DMS153 (cell line): ENCODE measurements at regions not wholly inside any gene's neighbourhood (a gene's known extent, or its start where the extent isn't known, plus 50 kb on each side); places are given as distances from the start of the nearest gene placed in this dataset.
"Not testable (repeated sequence)": the region's sequence is repeated elsewhere in the genome, so short reads cannot be mapped to it uniquely, and the experiment has no call there.

Experiments
- DNase-seq: peaks from one replicate; lab custom pipeline; 2025; lab: John Stamatoyannopoulos, UW

DNA sequence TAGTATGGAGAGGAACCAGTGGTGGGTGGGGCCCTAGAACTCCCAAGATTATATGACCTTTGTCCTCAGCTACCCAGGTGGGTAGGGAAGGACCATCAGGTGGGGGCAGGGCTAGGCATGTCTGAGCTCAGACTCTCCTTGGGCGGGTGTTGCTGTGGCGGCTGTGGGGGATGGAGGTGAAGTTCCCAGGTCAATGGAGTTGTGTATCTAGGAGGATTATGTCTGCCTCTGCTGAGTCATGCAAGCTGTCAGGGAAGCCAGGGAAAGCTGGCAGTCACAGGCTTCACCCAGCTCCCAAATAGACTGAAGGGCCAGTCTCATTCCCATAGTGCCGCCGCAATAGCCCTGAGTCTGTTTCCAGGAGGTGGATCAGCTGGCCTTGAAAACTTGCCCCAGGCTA, 139.7 kb upstream of the CFAP20DC start:
- no peak for DNase-seq

DNA sequence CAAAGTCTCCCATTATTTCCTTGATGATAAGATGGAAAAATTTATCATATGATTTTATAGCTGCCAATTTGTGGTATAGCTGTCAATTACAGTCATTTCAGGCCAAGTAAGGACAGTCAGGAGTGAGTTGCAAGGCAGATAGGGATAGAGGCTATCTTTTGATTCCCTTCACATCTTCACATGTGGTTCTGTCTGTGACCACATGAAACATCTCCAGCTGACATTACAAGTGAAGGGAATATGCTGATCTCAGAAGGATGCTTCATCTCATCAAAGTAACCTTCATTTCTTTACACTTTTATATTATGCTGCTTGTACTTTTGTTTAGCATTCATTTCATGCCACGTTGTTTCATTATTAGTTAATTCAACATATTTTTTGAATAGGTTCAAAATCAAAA, 136.9 kb upstream of the CFAP20DC start:
- no peak for DNase-seq

- DNase-seq: no peak
Measured at GRCh38 chr3:59185591-59186369, 136.0 kb upstream of the CFAP20DC start.

- no peak for DNase-seq
Measured at GRCh38 chr3:59180006-59180405, 130.2 kb upstream of the CFAP20DC start.

DNA sequence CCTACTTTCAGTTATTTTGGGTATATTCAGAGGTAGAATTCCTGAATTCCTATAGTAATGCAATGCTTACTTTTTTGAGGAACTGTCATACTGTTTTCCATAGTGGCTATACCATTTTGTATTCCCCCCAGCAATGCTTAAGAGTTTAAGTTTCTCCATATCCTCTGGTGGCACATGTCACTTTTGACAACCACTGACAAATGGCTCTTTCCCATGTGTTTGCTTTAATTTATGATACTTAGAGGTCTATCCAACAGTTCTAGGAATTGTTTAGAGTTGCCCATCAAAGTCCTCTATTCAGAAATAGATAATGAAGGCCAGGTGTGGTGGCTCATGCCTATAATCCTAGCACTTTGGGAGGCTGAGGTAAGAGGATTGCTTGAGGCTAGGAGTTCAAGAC, 128.9 kb upstream of the CFAP20DC start:
- no peak for DNase-seq

DNA sequence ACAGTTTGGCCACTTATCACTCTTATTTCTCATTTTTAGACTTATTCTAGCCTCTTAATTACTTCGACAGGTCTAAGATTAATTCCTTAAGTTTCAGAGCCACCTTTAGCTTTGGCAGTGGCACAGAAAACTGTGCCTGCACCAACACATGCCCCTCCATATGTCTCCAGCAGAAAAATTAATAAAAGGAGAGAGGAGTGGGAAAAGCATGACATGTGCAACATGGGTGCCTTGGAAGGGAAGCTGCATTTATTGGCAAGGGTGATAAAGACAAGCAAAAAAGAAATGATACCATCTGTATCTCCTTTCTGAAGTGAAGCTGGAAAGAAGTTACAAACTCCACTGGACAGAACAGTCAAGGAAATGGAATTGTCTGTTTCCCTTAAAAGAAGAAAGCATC, 121.7 kb upstream of the CFAP20DC start:
- DNase-seq: no peak

DNA sequence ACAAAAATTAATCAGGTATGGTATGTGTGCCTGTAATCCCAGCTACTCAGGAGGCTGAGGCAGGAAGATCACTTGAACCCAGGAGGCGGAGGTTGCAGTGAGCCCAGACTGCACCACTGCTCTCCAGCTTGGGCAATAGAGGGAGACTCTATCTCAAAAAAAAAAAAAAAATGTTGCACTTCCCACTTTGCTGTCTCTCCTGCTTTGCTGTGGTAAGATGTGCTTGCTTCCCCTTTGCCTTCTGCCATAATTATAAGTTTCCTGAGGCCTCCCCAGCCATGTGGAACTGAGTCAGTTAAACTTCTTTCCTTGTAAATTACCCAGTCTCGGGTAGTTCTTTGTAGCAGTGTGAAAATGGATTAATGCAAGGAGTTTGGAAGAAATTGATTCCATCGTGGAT, 120.3 kb upstream of the CFAP20DC start:
- DNase-seq: not testable (repeated sequence)

- no peak for DNase-seq
Measured at GRCh38 chr3:59167756-59168155, 117.9 kb upstream of the CFAP20DC start.

DNA sequence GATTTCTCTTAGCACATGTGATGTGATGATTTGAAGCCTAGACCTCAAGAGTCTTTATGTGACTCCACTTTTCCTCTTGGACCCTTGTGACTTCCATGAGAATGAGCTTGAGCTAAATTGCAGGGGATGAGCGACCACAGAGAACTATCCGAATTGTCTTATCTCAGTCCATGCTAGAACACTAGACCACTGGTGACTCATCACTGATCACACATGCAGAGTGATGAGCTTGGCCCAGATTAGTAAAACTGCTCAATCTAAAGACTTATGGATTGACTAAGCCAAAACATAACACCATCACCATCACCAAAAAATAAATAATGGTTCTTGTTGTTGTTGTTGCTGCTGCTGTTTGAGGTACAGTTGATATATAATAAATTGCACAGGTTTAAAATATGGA, 114.1 kb upstream of the CFAP20DC start:
- no peak for DNase-seq

DNA sequence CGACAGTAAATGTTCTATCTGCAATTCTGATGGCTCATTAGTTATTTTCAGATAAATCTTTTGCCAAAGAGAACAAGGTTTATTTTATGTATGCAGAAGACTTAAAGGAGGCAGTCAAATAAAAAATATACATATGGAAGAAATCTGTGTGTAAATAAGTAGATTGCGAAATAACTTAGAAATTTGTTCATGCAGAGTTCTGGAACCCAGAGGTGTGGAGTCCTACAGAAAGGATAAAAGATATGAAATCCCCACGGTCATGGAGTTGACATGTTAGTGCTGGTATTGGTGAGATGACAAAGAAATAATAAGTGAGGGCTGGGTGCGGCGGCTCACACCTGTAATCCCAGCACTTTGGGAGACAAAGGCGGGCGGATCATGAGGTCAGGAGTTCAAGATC, 111.2 kb upstream of the CFAP20DC start:
- DNase-seq: no peak

GRCh38 chr3:59160133-59160746, 110.4 kb upstream of the CFAP20DC start:
- no peak for DNase-seq

DNA sequence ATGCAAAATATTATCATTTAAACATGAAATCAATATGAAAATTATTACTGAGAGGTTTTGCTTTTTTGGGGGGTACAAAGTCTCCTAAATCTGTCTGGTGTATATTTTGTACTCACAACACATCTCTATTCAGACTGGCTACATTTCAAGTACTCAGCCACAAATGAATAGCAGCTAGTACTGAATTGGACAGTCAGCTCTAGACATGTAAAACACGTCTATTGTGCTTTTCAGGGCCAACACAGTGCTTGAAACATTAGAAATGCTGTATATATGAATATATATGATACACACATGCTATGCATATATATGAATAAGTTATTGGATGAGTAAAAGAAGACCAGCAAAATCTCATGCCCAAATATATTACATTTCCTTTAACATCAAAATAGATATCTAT, 103.8 kb upstream of the CFAP20DC start:
- no peak for DNase-seq

GRCh38 chr3:59152943-59153342, 103.1 kb upstream of the CFAP20DC start:
- DNase-seq: no peak

DNA sequence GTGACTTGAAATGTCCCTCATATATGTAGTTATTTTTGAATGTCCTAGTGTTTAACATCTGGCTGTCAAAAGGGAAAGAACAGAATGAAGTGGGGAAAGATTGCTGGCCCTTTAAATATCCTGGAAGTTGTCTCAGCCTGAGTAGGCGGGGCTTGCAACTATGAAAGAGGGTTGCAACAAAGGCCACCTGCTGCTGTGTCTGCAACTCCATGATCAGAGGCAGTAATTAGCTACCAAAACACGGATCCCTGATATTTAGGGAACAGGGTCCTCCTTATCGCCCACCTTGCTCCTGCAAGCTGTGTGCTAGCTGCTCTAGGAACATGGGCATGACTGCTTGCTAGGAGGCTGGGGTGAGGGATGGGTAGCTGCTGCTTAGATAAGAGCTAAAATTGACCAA, 100.2 kb upstream of the CFAP20DC start:
- no peak for DNase-seq

GRCh38 chr3:59149166-59149565, 99.3 kb upstream of the CFAP20DC start:
- no peak for DNase-seq

DNA sequence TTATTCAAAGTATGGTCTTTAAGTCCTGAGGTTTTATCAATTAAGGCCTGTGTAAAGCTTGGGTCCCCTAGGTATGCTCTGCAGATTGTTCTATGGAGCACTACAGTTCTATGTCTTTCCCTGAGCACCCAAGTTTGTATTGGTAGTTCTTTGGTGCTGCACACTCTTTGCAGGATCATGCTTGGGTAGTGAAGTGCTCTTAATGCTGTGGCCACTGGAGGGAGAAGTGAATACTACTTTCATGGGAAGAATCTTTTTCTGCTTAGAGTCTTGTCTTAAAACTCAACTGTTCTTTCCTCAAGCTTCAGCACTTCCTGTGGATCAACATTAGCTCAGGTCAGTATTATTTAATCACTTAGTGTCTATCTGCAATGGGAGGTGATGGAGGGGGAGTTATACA, 93.6 kb upstream of the CFAP20DC start:
- DNase-seq: no peak

- DNase-seq: no peak
Measured at GRCh38 chr3:59142556-59142955, 92.7 kb upstream of the CFAP20DC start.

DNA sequence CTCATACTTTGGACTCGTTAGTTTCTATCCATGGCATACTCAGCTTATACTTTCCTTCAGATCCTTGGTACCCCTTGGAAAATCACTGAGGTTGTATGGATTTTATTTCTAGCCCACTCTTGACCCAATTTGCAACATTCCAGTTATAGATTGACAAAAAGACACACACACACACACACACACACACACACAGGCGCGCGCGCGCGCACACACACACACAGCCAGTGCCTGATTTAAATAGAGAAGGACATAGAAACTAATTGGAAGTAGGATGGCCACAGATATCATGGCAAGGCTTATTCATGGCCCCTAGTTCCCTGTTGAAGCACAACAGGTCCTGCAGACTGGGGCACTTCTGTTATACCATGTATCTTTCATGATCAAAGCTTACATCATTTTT, 89.1 kb upstream of the CFAP20DC start:
- no peak for DNase-seq

- no peak for DNase-seq
Measured at GRCh38 chr3:59137415-59137814, 87.6 kb upstream of the CFAP20DC start.

DNA sequence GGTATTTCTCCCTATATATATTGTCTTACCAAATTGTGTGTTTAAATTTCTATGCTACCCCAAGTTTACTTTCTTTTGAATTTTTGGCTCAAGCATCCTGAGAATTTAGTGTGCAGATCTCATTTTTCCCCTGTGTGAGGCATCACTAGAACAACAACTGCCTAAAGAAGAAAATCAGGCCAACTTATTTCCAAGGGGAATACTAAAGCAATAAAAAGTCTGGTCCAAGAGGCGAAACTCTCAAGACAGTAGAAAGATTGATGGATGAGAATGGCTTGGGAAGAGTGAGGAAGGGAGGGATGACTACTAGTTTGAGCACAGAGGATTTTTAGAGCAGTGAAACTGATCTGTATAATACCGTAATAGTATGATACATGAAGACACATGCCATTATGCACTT, 86.3 kb upstream of the CFAP20DC start:
- DNase-seq: no peak

DNA sequence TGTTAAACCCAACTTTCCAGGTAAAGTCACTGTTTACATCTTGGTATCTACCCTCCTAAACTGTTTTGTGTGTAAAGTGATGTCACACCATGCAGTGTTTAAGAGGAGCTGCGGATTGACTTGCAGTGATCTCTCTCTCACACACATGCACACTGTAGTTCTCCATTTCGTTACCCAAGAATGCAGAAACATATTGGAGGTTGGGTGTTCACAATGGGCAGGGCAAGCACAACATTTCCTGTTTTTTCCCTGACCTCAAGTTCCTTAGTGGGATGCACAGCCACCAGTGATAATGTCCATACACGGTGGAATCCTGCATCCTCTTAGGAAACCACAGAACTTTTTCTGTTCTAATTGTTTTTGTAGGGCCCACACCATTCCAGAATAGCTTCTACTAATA, 85.3 kb upstream of the CFAP20DC start:
- no peak for DNase-seq

DNA sequence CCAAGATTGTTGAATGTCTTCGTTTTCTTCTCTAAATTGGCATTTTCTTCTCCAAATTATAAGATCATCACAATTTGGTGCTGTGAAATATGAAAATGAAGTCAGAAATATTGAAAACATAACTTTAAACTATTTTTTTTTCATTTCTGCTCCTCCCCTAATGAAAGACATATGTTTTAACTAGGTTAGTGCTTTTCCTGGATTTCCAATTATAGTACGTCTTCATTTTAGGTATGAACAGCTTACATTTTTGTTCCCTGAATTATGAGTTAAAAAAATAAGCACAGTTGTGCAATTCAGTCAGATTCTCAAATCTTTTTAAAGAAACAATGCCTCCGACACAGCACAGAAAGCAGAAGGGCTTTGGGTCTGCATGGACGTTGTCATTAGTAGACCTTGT, 83.5 kb upstream of the CFAP20DC start:
- no peak for DNase-seq

DNA sequence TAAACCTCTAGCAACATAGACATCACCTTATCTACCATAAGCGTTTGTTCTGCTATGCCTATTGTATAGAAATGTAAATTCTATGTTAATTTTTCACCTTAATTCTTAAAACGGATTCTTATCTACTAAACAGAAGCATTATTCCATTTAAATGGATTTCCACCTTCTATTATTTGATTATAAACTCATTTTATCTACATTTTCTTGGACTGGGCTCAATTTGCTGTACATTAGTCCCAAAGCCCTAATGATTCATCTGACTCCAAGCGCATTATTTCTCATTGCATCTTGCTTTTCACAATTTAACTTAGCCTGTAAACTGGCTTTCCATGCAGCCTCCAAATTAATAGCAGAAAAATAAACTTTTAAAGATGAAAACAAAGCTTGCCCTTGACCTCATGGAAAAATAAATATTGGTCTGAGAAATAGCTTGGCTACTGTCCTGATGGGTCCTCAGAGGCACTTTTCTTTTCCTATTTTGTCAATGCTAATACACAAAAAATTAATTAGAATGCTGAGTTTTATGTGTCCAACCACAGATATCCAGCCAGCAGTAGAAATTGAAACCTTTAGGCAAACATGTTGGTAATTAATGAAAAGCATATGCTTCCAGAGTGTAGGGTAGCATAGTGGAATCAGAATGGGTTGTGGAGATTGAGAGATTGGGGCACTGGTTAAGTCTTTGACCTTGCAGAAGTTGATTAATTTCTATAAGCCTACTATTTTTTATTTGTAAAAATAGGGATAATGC, 81.4 kb upstream of the CFAP20DC start:
- DNase-seq: no peak
